Erythroblast (primary cell): ENCODE measurements at regions not wholly inside any gene's neighbourhood (a gene's known extent, or its start where the extent isn't known, plus 50 kb on each side); places are given as distances from the start of the nearest gene placed in this dataset.

ENCODE experiments used
- GATA1 ChIP-seq: IDR thresholded peaks from 2 replicates; pipeline ENCODE4 v1.6.1; 2011; ENCODE audit warnings: low read depth, mild to moderate bottlenecking, control low read depth, low read length, moderate library complexity
- POLR2A ChIP-seq: IDR thresholded peaks from 2 replicates; pipeline ENCODE4 v1.6.1; 2011; ENCODE audit warnings: mild to moderate bottlenecking, low read length

DNA sequence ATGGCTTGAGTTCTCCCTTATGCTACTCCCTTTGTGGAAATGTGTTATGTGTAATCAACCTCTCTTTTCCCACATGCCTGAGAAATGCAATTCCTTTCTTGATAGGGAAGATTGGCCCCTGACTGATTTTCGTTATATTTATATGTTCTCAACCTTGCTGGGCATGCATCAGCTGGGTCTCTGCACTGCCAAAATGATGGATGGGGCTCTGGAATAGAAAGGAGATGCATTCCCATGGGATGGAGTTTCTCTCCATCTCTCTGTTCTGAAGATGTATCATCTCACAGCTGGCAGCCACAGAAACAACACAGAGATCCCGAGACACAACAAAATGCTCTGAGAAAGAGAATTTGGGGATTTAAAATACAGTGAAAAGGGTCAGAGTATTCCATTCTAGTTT, 327.7 kb upstream of the LMCD1 start:
- TF ChIP-seq POLR2A (no peak), GATA1 (no peak)
